ENCODE measurements at regions not wholly inside any gene's neighbourhood (a gene's known extent, or its start where the extent isn't known, plus 50 kb on each side); places are given as distances from the start of the nearest gene placed in this dataset.
A peak's percentile ranks its signal among the peaks of the same experiment; 100 is the strongest.

DNA sequence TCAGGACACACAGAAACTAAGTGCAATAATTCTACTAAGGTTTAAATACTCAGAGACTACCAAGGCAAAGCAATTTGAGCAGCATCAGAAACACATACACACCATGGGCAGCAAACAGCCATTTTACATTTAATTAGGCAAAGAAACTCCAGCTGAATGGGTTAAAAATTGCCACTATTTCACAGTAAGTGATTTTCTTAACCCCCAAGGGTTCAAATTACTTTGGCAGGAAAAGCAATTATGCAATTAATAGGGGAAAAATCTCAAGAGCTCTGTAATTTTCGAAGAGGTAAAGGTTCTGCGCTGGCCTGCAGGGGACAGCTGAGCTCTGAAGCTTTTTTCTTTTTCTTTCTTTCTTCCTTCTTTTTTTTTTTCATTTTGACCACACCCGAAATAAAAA is 206.2 kb upstream of the RRP15 start:
- no peak for TF ChIP-seq CTCF (IDR thresholded peaks at IDR 0.05; ENCODE audit: insufficient read depth, missing control alignments)
- no peak for FAIRE-seq
- no peak for DNase-seq (ENCODE audit: insufficient read length, low spot score)

DNA sequence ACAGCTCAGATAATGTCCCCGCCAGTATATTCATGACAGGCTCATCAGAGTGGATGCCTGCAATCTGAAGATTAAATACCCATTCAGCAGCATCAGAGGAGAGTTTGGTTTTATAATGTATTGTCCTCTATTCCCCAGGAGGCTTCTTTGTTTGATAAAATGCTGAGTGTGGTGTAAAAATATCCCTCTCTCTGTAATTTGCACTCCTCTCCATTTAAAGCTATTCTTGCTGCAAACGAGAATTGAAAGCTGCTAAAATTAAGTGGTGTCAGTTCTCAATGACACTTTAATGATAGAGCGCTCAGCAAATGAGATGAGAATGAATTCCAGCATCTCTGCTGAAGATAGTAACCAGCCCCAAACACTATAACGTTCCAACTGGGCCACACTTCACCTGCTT is 205.7 kb upstream of the RRP15 start:
- DNase-seq (ENCODE audit: insufficient read length, low spot score), result no peak
- TF ChIP-seq CTCF (IDR thresholded peaks at IDR 0.05; ENCODE audit: insufficient read depth, missing control alignments), result no peak
- FAIRE-seq, result no peak

- DNase-seq (ENCODE audit: insufficient read length, low spot score), result no peak
- TF ChIP-seq CTCF (IDR thresholded peaks at IDR 0.05; ENCODE audit: insufficient read depth, missing control alignments), result no peak
- FAIRE-seq, result no peak
Observed at GRCh38 chr1:218079820-218080219, 205.3 kb upstream of the RRP15 start.

- TF ChIP-seq CTCF (IDR thresholded peaks at IDR 0.05; ENCODE audit: insufficient read depth, missing control alignments), result no peak
- DNase-seq (ENCODE audit: insufficient read length, low spot score) (no peak), FAIRE-seq (peak; percentile 72)
Observed at GRCh38 chr1:218080863-218081262, 204.2 kb upstream of the RRP15 start.

- TF ChIP-seq CTCF (IDR thresholded peaks at IDR 0.05; ENCODE audit: insufficient read depth, missing control alignments), result no peak
- FAIRE-seq (no peak), DNase-seq (ENCODE audit: insufficient read length, low spot score) (no peak)
Observed at GRCh38 chr1:218081358-218081757, 203.7 kb upstream of the RRP15 start.

- FAIRE-seq (no peak), DNase-seq (ENCODE audit: insufficient read length, low spot score) (no peak)
- TF ChIP-seq CTCF (IDR thresholded peaks at IDR 0.05; ENCODE audit: insufficient read depth, missing control alignments), result no peak
Observed at GRCh38 chr1:218090459-218090858, 194.6 kb upstream of the RRP15 start.

- FAIRE-seq (no peak), DNase-seq (ENCODE audit: insufficient read length, low spot score) (no peak)
- TF ChIP-seq CTCF (IDR thresholded peaks at IDR 0.05; ENCODE audit: insufficient read depth, missing control alignments), result no peak
Observed at GRCh38 chr1:218101409-218101808, 183.7 kb upstream of the RRP15 start.

Data from D721Med (cell line).